Osteoblast (primary cell): ENCODE measurements at regions not wholly inside any gene's neighbourhood (a gene's known extent, or its start where the extent isn't known, plus 50 kb on each side); places are given as distances from the start of the nearest gene placed in this dataset.

Source experiments
- DNase-seq: peaks from one replicate; pipeline ENCODE4 v3.0.0; 2011; ENCODE audit warnings: low spot score, mixed read lengths; ENCODE audit not compliant: insufficient read length; ENCODE audit errors: missing footprints
- H2AFZ ChIP-seq: 2 replicates; pipeline ENCODE4 v1.6.0; 2011; ENCODE audit warnings: mild to moderate bottlenecking, low read length
- H3K27ac ChIP-seq: 2 replicates; pipeline ENCODE4 v1.5.1; 2011; ENCODE audit warnings: mild to moderate bottlenecking, low read depth, low read length, moderate library complexity
- H3K27me3 ChIP-seq: 2 replicates; pipeline ENCODE4 v1.6.0; 2012; ENCODE audit warnings: mild to moderate bottlenecking, control low read depth, inconsistent platforms, low read length, moderate library complexity; ENCODE audit not compliant: insufficient read depth
- H3K36me3 ChIP-seq: 2 replicates; pipeline ENCODE4 v1.5.1; 2011; ENCODE audit warnings: mild to moderate bottlenecking, low read length, control low read depth, moderate library complexity; ENCODE audit not compliant: insufficient read depth
- H3K4me1 ChIP-seq: 2 replicates; pipeline ENCODE4 v1.5.1; 2011; ENCODE audit warnings: mild to moderate bottlenecking, low read length, control low read depth, moderate library complexity; ENCODE audit not compliant: insufficient read depth
- H3K4me2 ChIP-seq: 2 replicates; pipeline ENCODE4 v1.6.0; 2011; ENCODE audit warnings: mild to moderate bottlenecking, low read length; ENCODE audit not compliant: insufficient read depth
- H3K4me3 ChIP-seq: fragments of 200-600 bp; sonication (generic); 3 replicates; pipeline ENCODE4 v1.5.1; 2012; ENCODE audit warnings: mild to moderate bottlenecking, low read length, inconsistent platforms; ENCODE audit not compliant: insufficient read depth
- H3K79me2 ChIP-seq: 2 replicates; pipeline ENCODE4 v1.6.0; 2012; ENCODE audit warnings: mild to moderate bottlenecking, low read length, control low read depth, inconsistent platforms; ENCODE audit not compliant: insufficient read depth
- H3K9me3 ChIP-seq: 2 replicates; pipeline ENCODE4 v1.5.1; 2011; ENCODE audit warnings: low read depth, low read length, control low read depth
- H4K20me1 ChIP-seq: 2 replicates; pipeline ENCODE4 v1.6.0; 2012; ENCODE audit warnings: mild to moderate bottlenecking, low read length, control low read depth; ENCODE audit not compliant: insufficient read depth
- CTCF ChIP-seq: IDR thresholded peaks from 2 replicates; pipeline ENCODE4 v1.5.1; 2011; ENCODE audit warnings: mild to moderate bottlenecking, low read depth, low read length, moderate library complexity; ENCODE audit errors: extremely low read depth

GRCh38 chr1:118266436-118266835 lies 81.4 kb upstream of the SPAG17 start:
- Histone ChIP-seq H3K36me3 (no peaks in the 10 kb centered on the region), H3K4me2 (no peak overlapping the region), H3K79me2 (no peaks in the 10 kb centered on the region), H3K27ac (no peak overlapping the region), H3K27me3 (peaks cover 4% of the 10 kb centered on the region), H2AFZ (no peak overlapping the region), H3K4me1 (no peaks in the 10 kb centered on the region), H3K9me3 (no peaks in the 10 kb centered on the region), H4K20me1 (no peaks in the 10 kb centered on the region), H3K4me3 (no peak overlapping the region)
- no peak for TF ChIP-seq CTCF
- DNase-seq, result no peak

- Histone ChIP-seq H3K4me1 (no peaks in the 10 kb centered on the region), H2AFZ (no peak overlapping the region), H3K79me2 (no peaks in the 10 kb centered on the region), H3K27me3 (peaks cover 4% of the 10 kb centered on the region), H3K27ac (no peak overlapping the region), H4K20me1 (no peaks in the 10 kb centered on the region), H3K9me3 (no peaks in the 10 kb centered on the region), H3K36me3 (no peaks in the 10 kb centered on the region), H3K4me2 (no peak overlapping the region), H3K4me3 (no peak overlapping the region)
- TF ChIP-seq CTCF, result no peak
- no peak for DNase-seq
Observed at GRCh38 chr1:118264343-118264742, 79.3 kb upstream of the SPAG17 start.

- no peaks in the 10 kb centered on the region for H3K79me2 ChIP-seq
- H4K20me1 ChIP-seq, result no peaks in the 10 kb centered on the region
- peaks cover 4% of the 10 kb centered on the region for H3K27me3 ChIP-seq
- no peak for DNase-seq
- H3K4me3 ChIP-seq, result no peak overlapping the region
- no peaks in the 10 kb centered on the region for H3K36me3 ChIP-seq
- H2AFZ ChIP-seq, result no peak overlapping the region
- H3K27ac ChIP-seq, result no peak overlapping the region
- no peaks in the 10 kb centered on the region for H3K4me1 ChIP-seq
- H3K4me2 ChIP-seq, result no peak overlapping the region
- H3K9me3 ChIP-seq, result no peaks in the 10 kb centered on the region
- TF ChIP-seq CTCF, result no peak
Observed at GRCh38 chr1:118262865-118263264, 77.8 kb upstream of the SPAG17 start.

- H3K4me1 ChIP-seq, result no peaks in the 10 kb centered on the region
- peaks cover 4% of the 10 kb centered on the region for H3K27me3 ChIP-seq
- H2AFZ ChIP-seq, result no peak overlapping the region
- H3K36me3 ChIP-seq, result no peaks in the 10 kb centered on the region
- H3K9me3 ChIP-seq, result no peaks in the 10 kb centered on the region
- no peaks in the 10 kb centered on the region for H3K79me2 ChIP-seq
- H3K4me2 ChIP-seq, result no peak overlapping the region
- TF ChIP-seq CTCF, result no peak
- H3K4me3 ChIP-seq, result no peak overlapping the region
- DNase-seq, result no peak
- H4K20me1 ChIP-seq, result no peaks in the 10 kb centered on the region
- H3K27ac ChIP-seq, result no peak overlapping the region
Observed at GRCh38 chr1:118258975-118259374, 73.9 kb upstream of the SPAG17 start.
